ENCODE measurements at regions not wholly inside any gene's neighbourhood (a gene's known extent, or its start where the extent isn't known, plus 50 kb on each side); places are given as distances from the start of the nearest gene placed in this dataset.

GRCh38 chr13:27008733-27009132 is 162.9 kb downstream of the USP12 start:
- DNase-seq (ENCODE audit: low read depth in 1 of 2, low spot score in 1 of 2), result no peak
- peaks cover 23% of the 10 kb centered on the region for H3K27me3 ChIP-seq (ENCODE audit: insufficient read depth, poor library complexity, severe bottlenecking)
- no peak overlapping the region for H3K4me3 ChIP-seq (replicated peaks; ENCODE audit: insufficient read depth, low read length)
- no peak overlapping the region for H3K27ac ChIP-seq (replicated peaks)
- no peak for TF ChIP-seq REST (IDR thresholded peaks at IDR 0.05; ENCODE audit: insufficient replicate concordance, low read depth)
- no peak for TF ChIP-seq POLR2AphosphoS5 (IDR thresholded peaks at IDR 0.05; ENCODE audit: low read depth)
- no peak for TF ChIP-seq GABPA (IDR thresholded peaks at IDR 0.05; ENCODE audit: low read depth)
- no peak for TF ChIP-seq SPI1 (IDR thresholded peaks at IDR 0.05; ENCODE audit: borderline replicate concordance, low read depth)
- TF ChIP-seq CTCF (IDR thresholded peaks at IDR 0.05; ENCODE audit: insufficient read depth, low read length), result no peak

GRCh38 chr13:27007166-27007565 is 164.4 kb downstream of the USP12 start:
- Histone ChIP-seq H3K27me3 (ENCODE audit: insufficient read depth, poor library complexity, severe bottlenecking) (peaks cover 23% of the 10 kb centered on the region), H3K27ac (replicated peaks) (no peak overlapping the region), H3K4me3 (replicated peaks; ENCODE audit: insufficient read depth, low read length) (no peak overlapping the region)
- DNase-seq (ENCODE audit: low read depth in 1 of 2, low spot score in 1 of 2), result no peak
- TF ChIP-seq SPI1 (IDR thresholded peaks at IDR 0.05; ENCODE audit: borderline replicate concordance, low read depth) (no peak), REST (IDR thresholded peaks at IDR 0.05; ENCODE audit: insufficient replicate concordance, low read depth) (no peak), GABPA (IDR thresholded peaks at IDR 0.05; ENCODE audit: low read depth) (no peak), POLR2AphosphoS5 (IDR thresholded peaks at IDR 0.05; ENCODE audit: low read depth) (no peak), CTCF (IDR thresholded peaks at IDR 0.05; ENCODE audit: insufficient read depth, low read length) (no peak)

- no peak overlapping the region for H3K4me3 ChIP-seq (replicated peaks; ENCODE audit: insufficient read depth, low read length)
- H3K27ac ChIP-seq (replicated peaks), result no peak overlapping the region
- TF ChIP-seq CTCF (IDR thresholded peaks at IDR 0.05; ENCODE audit: insufficient read depth, low read length) (no peak), POLR2AphosphoS5 (IDR thresholded peaks at IDR 0.05; ENCODE audit: low read depth) (no peak), REST (IDR thresholded peaks at IDR 0.05; ENCODE audit: insufficient replicate concordance, low read depth) (no peak), GABPA (IDR thresholded peaks at IDR 0.05; ENCODE audit: low read depth) (no peak), SPI1 (IDR thresholded peaks at IDR 0.05; ENCODE audit: borderline replicate concordance, low read depth) (no peak)
- no peak for DNase-seq (ENCODE audit: low read depth in 1 of 2, low spot score in 1 of 2)
- H3K27me3 ChIP-seq (ENCODE audit: insufficient read depth, poor library complexity, severe bottlenecking), result peaks cover 23% of the 10 kb centered on the region
Measured at GRCh38 chr13:27006519-27007161, 165.0 kb downstream of the USP12 start.
